HG02970 (cell line): ENCODE measurements at regions not wholly inside any gene's neighbourhood (a gene's known extent, or its start where the extent isn't known, plus 50 kb on each side); places are given as distances from the start of the nearest gene placed in this dataset.

Experiments used
- ATAC-seq: cut with Tn5 transposase; IDR thresholded peaks from one replicate; pipeline ENCODE4 v1.9.1; 2021; ENCODE audit warnings: mild to moderate bottlenecking, moderate library complexity, moderate number of reproducible peaks; ENCODE audit not compliant: unreplicated experiment, low FRiP score

DNA sequence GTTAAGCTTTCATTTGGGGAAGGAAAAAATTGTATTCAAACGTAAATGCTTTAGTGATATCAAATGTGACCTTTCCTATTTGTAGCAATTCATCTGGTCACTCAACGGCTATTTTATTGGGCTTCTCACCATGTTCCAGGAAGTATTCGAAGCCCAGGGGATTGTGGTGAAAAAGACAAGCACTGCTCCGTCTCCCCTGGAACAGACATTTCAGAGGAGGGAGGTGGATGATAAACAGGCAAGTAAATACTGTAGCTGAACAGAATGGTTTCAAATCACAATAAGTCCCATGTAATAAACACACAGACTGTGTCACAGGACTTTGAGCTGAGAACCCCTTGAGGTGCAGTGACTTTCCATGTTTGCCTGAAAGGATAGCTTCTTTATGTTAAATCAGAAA is 464.7 kb upstream of the HNRNPA3 start:
- no peak for ATAC-seq

DNA sequence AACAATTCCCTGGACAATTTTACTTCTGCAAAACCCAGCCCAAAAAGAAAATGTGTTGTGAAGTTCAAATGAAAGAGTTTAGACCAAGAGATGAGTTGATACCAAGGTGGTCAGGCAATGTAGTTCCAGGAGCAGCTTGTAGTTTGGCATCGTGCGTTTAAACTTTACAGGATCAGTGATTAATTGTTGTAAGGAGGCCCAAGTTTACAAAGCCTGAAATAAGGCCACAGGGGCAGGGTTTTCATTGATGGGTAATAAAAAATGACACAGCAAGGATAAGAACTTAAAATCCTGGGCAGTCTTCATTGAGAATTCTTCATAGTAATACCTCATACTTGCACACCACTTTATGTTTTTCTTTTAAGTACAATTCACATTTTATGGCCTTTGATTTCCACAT is 463.9 kb upstream of the HNRNPA3 start:
- no peak for ATAC-seq

DNA sequence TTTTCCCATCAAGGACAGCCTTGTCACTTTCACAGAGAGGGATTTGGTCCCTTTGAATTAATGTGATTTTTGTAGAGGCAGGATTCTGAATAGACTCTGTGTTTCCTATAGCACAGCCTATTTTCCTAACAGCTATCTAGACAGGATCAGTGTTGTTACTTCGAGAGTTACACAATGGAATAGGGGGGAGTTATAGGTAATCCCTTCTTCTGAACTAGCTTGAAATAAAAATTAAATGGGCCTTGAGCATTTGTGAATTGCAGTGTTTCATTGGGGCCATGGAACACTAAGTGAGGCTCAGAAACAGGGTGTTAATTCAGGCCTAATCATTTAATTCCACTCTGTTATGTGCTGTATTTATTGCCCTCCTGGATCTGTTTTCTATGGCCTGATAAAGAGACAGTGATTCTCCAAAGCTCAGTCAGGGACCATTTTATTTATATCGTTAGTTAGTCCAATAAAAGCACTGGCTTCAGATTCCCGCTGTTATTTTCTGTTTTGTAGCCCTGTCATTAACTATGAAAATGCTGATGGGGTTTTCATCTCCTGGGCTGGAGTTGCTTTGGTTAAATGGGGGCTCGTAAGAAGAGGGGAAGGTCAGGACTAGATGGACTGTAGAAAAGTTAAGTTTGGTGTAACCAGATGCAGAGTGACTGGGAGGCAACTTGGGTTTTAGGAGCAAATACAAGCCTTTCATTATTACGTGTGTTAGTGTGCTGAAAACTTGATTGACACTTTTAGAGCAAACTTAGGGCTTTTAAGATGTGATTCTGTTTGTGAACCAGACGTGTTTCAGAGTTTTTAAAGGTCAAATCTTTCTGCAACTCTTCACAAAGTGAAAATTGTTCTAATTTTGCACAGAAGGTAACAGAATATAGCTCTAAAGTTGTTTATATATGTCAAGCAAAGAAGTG is 461.0 kb upstream of the HNRNPA3 start:
- no peak for ATAC-seq

DNA sequence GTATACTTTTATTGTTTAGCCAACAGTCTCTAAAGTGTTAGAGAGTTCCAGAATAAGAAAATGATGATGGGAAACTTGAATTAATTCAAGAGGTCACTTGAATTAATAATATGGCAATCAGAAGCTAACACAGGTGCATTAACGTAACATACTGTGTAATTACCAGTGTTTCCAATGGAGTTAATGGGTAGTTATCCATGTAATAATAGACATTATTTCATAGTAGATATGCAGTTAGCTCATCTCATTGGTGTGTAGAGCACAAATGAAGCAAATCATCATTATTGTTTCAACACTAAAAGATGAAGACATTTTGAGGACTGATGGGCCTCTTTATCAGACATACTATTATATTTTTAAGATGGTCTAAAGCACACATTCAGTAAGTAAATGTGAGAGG is 460.3 kb upstream of the HNRNPA3 start:
- ATAC-seq, result no peak

DNA sequence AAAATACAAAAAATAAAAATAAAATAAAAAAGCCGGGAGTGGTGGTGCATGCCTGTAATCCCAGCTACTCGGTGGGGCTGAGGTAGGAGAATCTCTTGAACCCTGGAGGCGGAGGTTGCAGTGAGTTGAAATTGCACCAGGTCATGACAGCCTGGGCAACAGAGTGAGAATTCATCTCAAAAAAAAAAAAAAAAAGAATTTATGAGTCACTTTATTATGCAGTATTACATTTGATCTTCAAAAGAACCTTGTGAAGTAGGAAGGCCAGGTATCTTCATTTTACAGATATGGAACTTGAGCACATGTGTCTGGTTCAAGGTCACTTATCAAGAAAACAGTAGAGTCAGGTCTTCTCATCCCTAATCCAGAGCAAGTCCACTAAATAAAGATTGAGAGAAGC is 459.4 kb upstream of the HNRNPA3 start:
- no peak for ATAC-seq

DNA sequence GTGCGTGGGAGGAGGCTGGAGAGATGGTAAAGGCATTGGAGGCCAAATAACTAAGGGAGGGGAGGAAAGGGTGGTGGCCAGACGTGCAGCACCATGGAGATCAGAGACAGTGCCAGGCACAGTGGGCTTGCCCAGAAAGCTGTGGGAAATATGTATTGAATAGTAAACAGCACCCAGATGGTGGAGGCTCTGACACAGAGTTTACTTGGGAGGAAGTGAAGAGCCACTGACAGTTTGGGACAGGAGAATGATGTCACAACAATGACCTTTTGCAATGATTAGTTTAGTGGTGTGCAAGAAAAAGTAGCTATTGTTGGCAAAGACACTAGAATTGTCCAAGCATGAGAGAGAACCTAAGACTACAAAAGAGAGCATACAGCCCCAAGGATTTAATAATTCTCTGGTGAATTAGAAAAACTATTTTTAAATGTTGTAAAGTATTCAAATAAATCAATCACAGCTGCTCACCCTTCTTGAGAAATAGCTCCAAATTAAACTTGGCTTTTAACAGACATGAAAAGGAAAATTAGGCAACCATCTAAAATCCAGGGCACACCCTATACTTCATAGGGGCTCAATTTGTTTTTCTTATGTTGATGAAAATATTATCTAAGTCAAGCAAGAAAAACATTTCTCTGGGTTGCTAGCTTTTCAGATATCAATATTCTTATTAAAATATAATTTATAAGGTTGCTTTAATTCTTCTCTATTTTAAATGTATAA is 458.7 kb upstream of the HNRNPA3 start:
- ATAC-seq, result no peak

DNA sequence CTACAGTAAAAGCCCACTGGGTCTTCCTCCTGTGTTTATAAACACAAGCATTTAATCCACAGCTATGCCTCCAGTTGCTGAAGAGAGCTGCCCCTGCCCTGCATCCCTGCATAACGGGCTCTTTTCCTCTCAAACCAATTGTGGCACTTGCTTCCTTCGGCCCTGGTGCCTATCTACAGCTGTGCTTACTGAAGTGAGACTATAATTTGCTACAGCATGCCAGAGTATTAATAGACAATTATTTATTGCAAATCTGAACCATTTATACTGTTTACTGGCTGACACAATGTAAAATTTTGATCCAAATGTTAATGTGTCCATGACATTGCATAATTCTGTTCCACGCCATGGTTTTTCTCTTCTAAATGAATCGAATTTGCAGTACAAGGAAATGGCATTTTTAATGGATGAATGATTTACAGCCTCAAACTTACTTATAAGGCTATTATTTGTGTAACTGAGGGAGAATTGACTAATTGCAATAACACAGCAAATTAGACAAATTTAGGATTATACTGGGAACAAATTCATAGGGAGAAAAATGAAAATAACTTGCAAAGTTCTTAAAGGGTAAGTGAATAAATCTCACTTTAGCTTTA is 457.0 kb upstream of the HNRNPA3 start:
- no peak for ATAC-seq

DNA sequence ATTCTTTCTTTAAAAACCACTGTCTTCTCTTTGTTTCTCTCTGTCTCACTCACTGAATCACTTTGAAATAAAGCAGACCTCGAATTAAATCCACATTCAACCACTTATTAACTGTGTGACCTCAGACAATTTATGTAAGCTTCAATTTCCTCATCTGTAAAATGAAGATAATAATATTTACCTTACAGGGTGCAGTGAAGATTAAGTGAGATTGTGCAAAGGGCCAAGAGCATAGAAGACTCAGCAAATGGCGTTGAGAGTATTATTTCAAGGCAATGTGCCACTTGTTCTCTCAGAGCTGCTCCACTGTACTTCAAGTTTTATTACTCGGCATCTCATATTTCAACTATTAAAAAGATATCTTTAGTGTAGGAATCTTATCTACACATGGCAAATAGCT is 454.2 kb upstream of the HNRNPA3 start:
- no peak for ATAC-seq

DNA sequence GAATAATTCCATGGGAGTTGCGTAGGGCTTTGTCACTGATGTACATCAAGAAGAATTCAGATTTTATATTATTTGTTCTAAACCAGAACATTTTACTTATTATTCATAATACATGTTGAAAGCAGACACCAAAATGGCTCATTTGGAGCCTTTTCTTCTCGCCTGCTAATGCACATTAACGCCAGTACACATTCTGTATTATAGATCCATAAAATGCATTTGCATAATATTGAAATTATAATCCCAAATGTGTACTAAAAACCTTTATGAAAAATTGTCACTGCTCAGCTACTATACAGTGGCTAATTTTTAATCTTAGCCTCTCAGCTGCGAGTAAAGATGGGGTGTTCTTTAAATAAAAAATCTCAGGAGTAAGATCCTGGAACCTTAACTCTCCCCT is 452.2 kb upstream of the HNRNPA3 start:
- no peak for ATAC-seq

DNA sequence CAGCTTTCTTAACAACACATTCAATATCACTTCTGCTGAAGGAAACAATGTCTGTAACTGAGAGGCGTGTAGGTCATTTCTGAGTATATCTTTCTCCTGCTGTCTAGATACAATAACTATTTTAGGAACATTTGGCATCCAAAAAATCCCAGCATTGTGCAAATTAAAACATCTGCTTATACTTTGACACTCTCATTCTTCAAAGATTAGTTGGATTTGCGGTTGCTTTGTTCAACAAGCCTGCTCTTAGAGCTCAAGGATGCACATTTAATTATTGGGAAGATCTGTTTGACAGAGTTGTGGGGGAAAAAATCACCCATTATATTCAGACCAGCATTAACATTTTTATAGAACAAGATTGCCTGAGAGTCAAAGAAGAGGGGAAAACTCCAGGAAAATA is 449.5 kb upstream of the HNRNPA3 start:
- no peak for ATAC-seq

DNA sequence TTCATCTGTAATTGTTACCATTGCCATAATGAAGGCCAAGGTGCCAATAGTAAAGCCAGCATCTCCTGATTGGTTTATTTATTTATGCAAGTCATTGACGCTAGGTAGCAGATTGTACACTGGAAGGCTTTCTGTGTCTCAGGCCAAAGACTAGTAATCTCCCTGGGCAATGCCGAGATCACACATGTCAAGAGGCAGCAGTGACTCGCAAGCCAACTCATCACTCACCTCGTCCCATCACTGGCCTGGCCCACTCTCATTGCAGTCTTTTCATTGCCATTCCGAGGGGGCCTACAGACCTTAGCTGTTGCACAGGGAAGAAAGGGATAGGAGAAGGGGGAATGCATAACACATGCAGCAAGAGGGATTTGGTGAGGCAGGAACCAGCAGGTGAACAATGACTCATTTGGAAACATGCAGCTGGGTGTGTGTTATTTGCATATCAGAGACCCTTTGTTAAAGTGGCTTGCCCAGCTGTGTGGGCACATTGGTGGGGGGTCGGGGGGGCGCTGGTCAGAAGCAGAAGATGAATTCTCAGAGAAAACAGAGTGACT is 448.7 kb upstream of the HNRNPA3 start:
- no peak for ATAC-seq

DNA sequence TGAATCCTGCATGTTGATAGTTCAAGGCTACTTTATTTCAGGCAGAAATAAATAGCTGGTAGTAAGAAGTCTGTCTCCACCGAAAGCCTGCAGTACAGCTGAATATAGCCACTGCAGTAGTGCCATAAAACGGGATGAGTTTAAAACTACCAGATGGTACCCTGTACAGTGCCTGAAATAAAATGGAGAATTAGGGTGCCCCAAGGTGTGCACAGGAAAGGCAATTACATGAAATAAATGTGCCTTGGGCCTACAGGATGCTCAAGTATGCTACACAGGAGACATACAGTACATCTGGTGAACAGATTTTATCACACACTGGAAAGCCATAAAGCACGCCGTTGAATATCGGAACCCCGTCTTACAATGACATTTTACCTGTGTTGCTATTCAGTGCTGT is 447.7 kb upstream of the HNRNPA3 start:
- no peak for ATAC-seq

DNA sequence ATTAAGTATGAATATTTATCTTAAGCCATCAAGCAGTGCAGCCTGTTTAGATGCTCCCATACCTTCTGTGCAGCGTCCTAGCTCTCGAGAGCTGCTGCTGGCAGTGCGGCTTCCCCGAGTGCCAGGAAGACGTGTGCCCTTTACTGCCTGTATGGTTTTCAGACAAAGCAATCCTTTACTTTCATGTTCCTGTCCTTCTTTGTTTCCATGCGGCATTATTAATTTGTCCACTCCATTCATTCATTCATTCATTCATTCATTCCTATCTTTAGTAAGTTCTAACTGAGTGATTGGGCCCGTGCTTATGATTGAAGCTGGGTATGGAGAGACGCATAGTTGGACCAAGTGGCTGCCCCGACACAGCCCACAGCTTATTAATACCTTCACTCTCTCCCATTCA is 446.6 kb upstream of the HNRNPA3 start:
- ATAC-seq, result no peak

DNA sequence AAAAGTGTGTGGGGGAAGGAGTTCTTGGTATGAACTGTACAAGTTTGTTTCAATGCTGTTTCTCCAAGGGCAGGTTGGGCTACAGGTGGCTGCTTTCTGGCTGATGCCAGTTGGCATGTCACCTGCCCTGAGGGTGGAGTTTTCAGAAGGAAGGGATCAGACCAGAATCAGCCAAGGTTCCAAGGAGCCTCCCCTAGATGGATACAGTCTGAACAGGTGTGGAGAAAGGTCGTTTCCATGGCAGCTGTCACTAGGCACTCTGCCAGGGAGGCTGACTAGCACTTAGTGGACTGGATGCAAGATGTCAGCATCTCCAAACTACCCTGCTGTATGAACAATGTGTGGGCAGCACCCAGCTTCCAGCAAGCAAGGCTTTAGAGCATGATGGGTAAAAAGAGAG is 444.4 kb upstream of the HNRNPA3 start:
- ATAC-seq, result no peak

DNA sequence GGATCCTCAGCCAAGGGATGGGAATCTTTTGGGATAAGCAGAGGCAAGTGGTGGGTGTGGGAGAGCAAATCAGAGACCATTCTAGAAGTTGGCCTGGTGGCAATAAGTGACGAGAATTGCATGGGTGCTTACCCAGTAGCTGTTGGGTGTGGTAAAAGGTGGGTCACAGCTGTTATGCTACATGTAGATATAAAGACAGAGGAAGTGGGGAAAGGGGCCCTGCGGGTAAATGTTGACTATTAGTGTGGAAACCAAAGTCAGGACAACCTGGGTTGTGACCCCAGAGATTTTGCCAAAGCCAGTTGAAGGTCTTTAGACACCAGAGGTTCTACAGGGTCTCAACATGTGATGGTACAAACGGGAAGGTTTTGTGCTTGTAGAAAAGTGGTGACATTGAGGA is 443.6 kb upstream of the HNRNPA3 start:
- ATAC-seq, result no peak

DNA sequence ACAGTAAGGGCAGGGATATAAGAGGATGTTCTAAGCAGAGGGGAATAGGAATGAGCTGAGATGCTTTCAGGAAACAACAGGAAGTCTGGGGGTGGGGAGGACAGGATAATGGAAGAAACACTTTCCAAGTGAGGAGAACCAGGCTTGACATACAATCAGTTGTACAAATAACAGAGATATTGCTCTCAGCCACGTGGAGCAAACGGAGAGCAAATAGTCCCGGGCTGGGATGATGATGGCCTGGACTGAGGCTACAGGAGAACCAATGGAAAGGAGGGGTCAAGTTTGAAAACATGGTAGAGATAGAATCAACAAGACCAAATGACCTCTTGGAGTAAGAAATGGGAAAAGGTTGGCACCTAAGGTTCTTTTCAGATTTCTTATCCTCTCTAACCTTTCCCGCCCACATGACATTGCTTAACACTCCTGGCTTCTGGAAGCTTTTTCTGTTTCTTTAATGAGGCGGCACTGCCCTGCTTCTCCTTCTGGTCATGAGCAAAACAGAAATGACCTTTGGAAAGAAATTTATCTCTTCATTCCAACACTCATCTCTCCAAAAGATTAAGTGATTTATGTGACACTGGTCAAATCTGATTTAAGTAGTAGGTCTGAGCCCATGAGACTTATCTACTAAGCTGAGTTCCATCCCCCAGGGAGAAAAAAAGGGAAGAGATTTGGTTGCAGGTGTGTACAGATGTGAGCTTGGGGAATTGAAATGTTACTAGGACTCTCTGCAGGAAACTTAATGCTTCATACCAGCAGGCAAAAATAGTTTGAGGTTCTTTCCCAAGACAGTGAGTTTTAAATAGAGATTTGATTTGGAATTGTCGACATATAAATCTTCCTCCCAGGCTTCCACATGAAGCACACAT is 442.9 kb upstream of the HNRNPA3 start:
- no peak for ATAC-seq

DNA sequence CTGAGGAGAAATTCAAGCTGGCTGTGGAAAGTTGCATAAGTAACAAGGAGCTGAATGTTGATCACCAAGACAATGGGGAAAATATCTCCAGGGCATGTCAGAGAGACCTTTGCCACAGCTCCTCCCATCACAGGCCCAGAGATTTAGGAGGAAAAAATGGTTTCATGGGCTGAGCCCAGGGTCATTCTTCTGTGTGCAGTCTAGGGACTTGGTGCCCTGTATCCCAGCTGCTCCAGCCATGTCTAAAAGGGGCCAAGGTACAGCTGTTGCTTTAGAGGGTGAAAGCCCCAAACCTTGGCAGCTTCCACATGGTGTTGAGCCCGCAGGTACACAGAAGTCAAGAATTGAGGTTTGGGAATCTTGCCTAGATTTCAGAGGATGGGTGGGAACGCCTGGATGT is 439.8 kb upstream of the HNRNPA3 start:
- no peak for ATAC-seq

DNA sequence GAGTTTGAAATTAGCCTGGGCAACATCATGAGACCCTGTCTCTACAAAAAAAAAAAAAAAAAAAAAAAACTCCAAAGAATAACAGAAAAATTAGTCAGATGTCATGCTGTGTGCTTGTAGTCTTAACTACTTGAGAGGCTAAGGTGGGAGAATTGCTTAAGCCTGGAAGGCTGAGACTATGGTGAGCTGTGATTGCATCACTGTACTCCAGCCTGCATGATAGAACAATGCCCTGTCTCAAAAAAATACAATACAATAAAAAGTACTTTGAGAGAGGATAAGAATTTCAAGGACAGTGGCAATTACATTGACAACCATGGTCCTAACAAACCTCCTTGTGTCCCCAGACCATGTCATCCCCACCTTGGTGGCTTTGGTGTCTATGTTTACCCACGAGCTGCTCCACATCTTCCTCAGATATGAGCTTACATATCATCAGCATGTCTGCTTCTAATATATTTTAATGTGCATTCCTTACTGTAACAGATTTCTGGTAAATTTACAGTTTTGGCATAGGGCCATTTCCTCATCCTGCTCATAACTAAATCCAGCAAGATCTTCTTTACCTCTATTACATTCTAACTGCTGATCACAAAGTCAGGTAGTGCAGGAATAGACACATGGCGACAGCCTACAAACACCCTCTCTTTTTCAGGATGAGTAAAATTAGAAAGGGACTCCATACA is 437.7 kb upstream of the HNRNPA3 start:
- ATAC-seq, result no peak

DNA sequence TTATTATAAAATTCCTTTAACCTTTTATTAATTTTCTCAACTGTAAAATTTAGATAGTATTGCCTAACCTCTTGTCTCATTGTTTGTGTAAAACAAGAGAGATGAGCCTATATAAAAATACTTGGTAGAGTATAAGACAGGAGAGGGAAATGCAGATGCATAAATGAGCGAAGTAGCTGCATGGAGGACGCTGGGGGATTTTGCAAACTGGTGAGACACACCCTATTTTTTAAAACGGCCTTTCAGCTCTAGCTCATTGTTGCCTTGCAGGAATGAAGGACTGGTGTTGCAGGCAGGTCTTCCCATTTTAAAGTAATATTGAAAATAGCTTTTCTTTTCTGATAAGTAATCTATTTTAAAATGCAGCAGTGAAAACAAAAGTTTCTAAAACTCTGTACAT is 435.3 kb upstream of the HNRNPA3 start:
- ATAC-seq, result no peak

DNA sequence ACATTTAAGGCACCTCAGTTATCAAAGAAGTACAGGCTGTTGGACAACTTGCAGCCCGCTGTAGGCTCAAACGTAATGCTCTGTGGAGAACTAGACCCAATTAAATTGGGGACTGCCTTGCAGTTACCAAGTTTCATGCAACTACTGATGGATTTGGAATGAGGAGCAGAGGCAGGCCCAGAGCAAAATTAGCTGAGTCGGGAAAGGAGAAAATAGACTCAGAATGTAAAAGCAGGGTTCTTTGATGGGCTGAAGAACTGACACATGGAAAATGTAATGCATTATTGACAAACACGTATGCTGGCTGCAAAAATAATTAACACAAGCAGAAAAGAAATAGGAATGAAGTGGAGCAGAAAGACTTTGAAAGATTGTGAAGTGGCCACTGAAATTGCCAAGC is 432.7 kb upstream of the HNRNPA3 start:
- ATAC-seq, result no peak
